ENCODE measurements at regions not wholly inside any gene's neighbourhood (a gene's known extent, or its start where the extent isn't known, plus 50 kb on each side); places are given as distances from the start of the nearest gene placed in this dataset.

DNA sequence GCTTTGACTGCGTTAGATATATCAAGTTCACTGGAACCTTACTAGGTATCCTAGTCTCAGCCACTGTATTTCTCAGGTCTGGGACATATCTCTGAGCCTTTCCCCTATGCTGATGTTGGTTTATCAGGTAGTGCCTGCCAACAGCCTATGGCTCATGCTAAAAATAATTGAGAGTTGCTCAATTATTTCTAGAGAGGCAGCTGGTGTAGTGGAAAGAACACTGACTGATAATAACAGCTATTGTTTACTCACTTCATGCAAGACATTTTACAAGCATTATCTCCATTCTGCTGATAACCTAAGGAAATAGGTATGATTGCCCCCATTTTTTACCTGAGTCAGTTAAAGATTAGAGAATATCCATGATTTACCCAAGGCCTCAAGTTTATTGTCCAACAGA is 231.4 kb downstream of the LRRN1 start:
- no peak overlapping the region for H3K27ac Mint-ChIP-seq
- ChIA-PET POLR2A (no interaction called here), CTCF (no interaction called here)
- DNase-seq (ENCODE audit: low spot score) (no peak), ATAC-seq (no peak)
- no peak for TF ChIP-seq NFATC4 (CRISPR knock-in tag; IDR thresholded peaks at IDR 0.05)
- no peak for TF ChIP-seq ZNF317 (CRISPR knock-in tag; IDR thresholded peaks at IDR 0.05; ENCODE audit: borderline replicate concordance, low read depth)
- TF ChIP-seq HMGA2 (CRISPR knock-in tag; IDR thresholded peaks at IDR 0.05), result no peak
- no peak for TF ChIP-seq CREB1 (CRISPR knock-in tag; IDR thresholded peaks at IDR 0.05)
- TF ChIP-seq TEAD1 (CRISPR knock-in tag; IDR thresholded peaks at IDR 0.05), result no peak
- no peak for TF ChIP-seq JUN (CRISPR knock-in tag; IDR thresholded peaks at IDR 0.05)
- TF ChIP-seq TP53 (CRISPR knock-in tag; IDR thresholded peaks at IDR 0.05), result no peak
- peaks cover 21% of the 10 kb centered on the region for H3K9me3 Mint-ChIP-seq
- no peaks in the 10 kb centered on the region for H3K27me3 Mint-ChIP-seq (ENCODE audit: low read depth)
- H3K4me1 Mint-ChIP-seq, result no peaks in the 10 kb centered on the region
- H3K4me3 Mint-ChIP-seq, result no peak overlapping the region
- no peaks in the 10 kb centered on the region for H3K36me3 Mint-ChIP-seq

DNA sequence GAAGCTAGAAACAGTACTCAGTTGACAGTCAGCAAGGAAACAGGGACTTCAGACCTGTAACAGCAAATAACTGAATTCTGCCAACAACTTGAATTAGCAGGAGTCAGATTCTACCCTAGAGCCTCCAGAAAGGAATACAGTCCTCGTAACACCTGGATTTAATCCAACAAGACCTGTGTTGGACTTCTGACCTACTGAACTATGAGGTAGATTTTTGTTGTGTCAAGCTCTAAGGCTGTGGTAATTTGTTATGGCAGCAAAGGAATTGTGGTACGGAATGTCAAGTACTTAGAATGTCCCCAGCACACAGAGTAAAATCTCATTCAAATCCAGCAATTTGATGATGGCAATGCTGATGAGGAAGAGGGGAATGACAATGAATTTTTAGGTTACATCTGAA is 234.1 kb downstream of the LRRN1 start:
- 0 out of 2 replicates have a peak, but pooled peaks cover 4% of the 10 kb centered on the region for H3K36me3 Mint-ChIP-seq
- CTCF ChIA-PET, result no interaction called here
- H3K9me3 Mint-ChIP-seq, result peaks cover 35% of the 10 kb centered on the region
- H3K27me3 Mint-ChIP-seq (ENCODE audit: low read depth), result no peaks in the 10 kb centered on the region
- no peak for DNase-seq (ENCODE audit: low spot score)
- no peaks in the 10 kb centered on the region for H3K4me1 Mint-ChIP-seq
- ATAC-seq, result no peak
- no peak overlapping the region for H3K4me3 Mint-ChIP-seq
- POLR2A ChIA-PET, result no interaction called here
- no peak overlapping the region for H3K27ac Mint-ChIP-seq
- TF ChIP-seq ZNF396 (CRISPR knock-in tag; IDR thresholded peaks at IDR 0.05; ENCODE audit: borderline replicate concordance) (no peak), ESRRA (CRISPR knock-in tag; IDR thresholded peaks at IDR 0.05; ENCODE audit: borderline replicate concordance) (no peak), GRHL2 (CRISPR knock-in tag; IDR thresholded peaks at IDR 0.05; ENCODE audit: insufficient replicate concordance, severe bottlenecking) (no peak), ZNF423 (CRISPR knock-in tag; IDR thresholded peaks at IDR 0.05) (no peak), HMGA2 (CRISPR knock-in tag; IDR thresholded peaks at IDR 0.05) (no peak), ZNF263 (CRISPR knock-in tag; IDR thresholded peaks at IDR 0.05; ENCODE audit: low read depth) (no peak), FOXP1 (CRISPR knock-in tag; IDR thresholded peaks at IDR 0.05; ENCODE audit: borderline replicate concordance) (no peak), ZNF219 (CRISPR knock-in tag; IDR thresholded peaks at IDR 0.05; ENCODE audit: borderline replicate concordance) (no peak), NFE2L1 (CRISPR knock-in tag; IDR thresholded peaks at IDR 0.05) (no peak)
- TF ChIP-seq, protein P1, sequence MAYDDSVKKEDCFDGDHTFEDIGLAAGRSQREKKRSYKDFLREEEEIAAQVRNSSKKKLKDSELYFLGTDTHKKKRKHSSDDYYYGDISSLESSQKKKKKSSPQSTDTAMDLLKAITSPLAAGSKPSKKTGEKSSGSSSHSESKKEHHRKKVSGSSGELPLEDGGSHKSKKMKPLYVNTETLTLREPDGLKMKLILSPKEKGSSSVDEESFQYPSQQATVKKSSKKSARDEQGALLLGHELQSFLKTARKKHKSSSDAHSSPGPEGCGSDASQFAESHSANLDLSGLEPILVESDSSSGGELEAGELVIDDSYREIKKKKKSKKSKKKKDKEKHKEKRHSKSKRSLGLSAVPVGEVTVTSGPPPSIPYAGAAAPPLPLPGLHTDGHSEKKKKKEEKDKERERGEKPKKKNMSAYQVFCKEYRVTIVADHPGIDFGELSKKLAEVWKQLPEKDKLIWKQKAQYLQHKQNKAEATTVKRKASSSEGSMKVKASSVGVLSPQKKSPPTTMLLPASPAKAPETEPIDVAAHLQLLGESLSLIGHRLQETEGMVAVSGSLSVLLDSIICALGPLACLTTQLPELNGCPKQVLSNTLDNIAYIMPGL (CRISPR knock-in tag; IDR thresholded peaks at IDR 0.05), result no peak
- TF ChIP-seq, protein P2, sequence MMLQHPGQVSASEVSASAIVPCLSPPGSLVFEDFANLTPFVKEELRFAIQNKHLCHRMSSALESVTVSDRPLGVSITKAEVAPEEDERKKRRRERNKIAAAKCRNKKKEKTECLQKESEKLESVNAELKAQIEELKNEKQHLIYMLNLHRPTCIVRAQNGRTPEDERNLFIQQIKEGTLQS (CRISPR knock-in tag; conservative IDR thresholded peaks at IDR 0.05), result no peak
- TF ChIP-seq, protein P3, sequence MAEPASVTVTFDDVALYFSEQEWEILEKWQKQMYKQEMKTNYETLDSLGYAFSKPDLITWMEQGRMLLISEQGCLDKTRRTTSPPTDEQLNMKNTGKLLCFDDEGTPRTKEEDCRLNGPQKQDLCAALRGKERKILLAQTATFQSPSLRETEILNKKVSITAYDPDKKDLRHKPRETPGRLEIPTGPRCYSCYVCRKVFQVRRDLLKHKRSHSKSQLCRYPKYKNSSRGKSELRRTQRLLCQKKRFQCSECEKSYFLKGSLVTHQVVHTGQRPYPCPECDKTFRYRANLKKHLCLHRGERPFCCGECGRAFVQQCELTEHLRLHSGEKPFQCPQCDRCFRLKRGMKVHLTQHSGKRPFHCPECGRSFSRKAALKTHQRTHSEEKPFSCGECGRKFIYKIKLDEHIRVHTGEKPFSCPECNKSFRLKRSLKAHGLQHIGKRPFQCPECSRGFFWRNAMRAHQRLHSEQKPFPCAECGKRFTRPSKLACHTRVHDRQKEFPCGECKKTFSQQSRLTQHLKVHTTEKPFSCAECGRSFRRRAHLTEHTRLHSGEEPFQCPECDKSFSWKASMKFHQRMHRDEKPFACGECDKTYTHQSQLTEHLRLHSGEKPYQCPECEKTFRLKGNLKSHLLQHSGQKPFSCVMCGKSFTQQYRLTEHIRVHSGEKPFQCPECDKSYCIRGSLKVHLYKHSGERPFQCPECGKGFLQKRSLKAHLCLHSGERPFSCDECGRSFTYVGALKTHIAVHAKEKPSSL (CRISPR knock-in tag; conservative IDR thresholded peaks at IDR 0.05), result no peak
- TF ChIP-seq, protein P4, sequence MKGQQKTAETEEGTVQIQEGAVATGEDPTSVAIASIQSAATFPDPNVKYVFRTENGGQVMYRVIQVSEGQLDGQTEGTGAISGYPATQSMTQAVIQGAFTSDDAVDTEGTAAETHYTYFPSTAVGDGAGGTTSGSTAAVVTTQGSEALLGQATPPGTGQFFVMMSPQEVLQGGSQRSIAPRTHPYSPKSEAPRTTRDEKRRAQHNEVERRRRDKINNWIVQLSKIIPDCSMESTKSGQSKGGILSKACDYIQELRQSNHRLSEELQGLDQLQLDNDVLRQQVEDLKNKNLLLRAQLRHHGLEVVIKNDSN (CRISPR knock-in tag; IDR thresholded peaks at IDR 0.05), result no peak
- TF ChIP-seq, protein P5, sequence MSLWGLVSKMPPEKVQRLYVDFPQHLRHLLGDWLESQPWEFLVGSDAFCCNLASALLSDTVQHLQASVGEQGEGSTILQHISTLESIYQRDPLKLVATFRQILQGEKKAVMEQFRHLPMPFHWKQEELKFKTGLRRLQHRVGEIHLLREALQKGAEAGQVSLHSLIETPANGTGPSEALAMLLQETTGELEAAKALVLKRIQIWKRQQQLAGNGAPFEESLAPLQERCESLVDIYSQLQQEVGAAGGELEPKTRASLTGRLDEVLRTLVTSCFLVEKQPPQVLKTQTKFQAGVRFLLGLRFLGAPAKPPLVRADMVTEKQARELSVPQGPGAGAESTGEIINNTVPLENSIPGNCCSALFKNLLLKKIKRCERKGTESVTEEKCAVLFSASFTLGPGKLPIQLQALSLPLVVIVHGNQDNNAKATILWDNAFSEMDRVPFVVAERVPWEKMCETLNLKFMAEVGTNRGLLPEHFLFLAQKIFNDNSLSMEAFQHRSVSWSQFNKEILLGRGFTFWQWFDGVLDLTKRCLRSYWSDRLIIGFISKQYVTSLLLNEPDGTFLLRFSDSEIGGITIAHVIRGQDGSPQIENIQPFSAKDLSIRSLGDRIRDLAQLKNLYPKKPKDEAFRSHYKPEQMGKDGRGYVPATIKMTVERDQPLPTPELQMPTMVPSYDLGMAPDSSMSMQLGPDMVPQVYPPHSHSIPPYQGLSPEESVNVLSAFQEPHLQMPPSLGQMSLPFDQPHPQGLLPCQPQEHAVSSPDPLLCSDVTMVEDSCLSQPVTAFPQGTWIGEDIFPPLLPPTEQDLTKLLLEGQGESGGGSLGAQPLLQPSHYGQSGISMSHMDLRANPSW (CRISPR knock-in tag; conservative IDR thresholded peaks at IDR 0.05; ENCODE audit: low read depth), result no peak
